AML-193 (cell line): ENCODE measurements at regions not wholly inside any gene's neighbourhood (a gene's known extent, or its start where the extent isn't known, plus 50 kb on each side); places are given as distances from the start of the nearest gene placed in this dataset.
"Not testable (repeated sequence)": the region's sequence is repeated elsewhere in the genome, so short reads cannot be mapped to it uniquely, and the experiment has no call there.

ENCODE experiments used
- DNase-seq, 2 experiments: peaks; one replicate each; lab custom pipeline; 2025; lab: John Stamatoyannopoulos, UW

GRCh38 chr4:66555301-66555700 lies 885.0 kb upstream of the EPHA5 start:
- no peak for DNase-seq

GRCh38 chr4:66554826-66555225 lies 884.5 kb upstream of the EPHA5 start:
- no peak for DNase-seq

- not testable (repeated sequence) for DNase-seq
Measured at GRCh38 chr4:66545301-66545700, 875.0 kb upstream of the EPHA5 start.

- DNase-seq = no peak
Measured at GRCh38 chr4:66544281-66544680, 874.0 kb upstream of the EPHA5 start.

GRCh38 chr4:66539745-66540144 lies 869.5 kb upstream of the EPHA5 start:
- no peak for DNase-seq

GRCh38 chr4:66524781-66525180 lies 854.5 kb upstream of the EPHA5 start:
- no peak for DNase-seq

GRCh38 chr4:66522244-66522643 lies 852.0 kb upstream of the EPHA5 start:
- DNase-seq = no peak

GRCh38 chr4:66516940-66517339 lies 846.7 kb upstream of the EPHA5 start:
- no peak for DNase-seq

GRCh38 chr4:66506985-66507384 lies 836.7 kb upstream of the EPHA5 start:
- no peak for DNase-seq

GRCh38 chr4:66501997-66502396 lies 831.7 kb upstream of the EPHA5 start:
- no peak for DNase-seq

- no peak for DNase-seq
Measured at GRCh38 chr4:66490729-66491128, 820.4 kb upstream of the EPHA5 start.

GRCh38 chr4:66489783-66490452 lies 819.6 kb upstream of the EPHA5 start:
- DNase-seq = no peak

GRCh38 chr4:66489370-66489769 lies 819.1 kb upstream of the EPHA5 start:
- no peak for DNase-seq

GRCh38 chr4:66486068-66486467 lies 815.8 kb upstream of the EPHA5 start:
- no peak for DNase-seq

GRCh38 chr4:66482186-66482585 lies 811.9 kb upstream of the EPHA5 start:
- no peak for DNase-seq

GRCh38 chr4:66475596-66475995 lies 805.3 kb upstream of the EPHA5 start:
- no peak for DNase-seq

GRCh38 chr4:66465111-66465510 lies 794.8 kb upstream of the EPHA5 start:
- DNase-seq = no peak

- not testable (repeated sequence) for DNase-seq
Measured at GRCh38 chr4:66462890-66463289, 792.6 kb upstream of the EPHA5 start.

GRCh38 chr4:66451741-66452140 lies 781.5 kb upstream of the EPHA5 start:
- no peak for DNase-seq

GRCh38 chr4:66443008-66443407 lies 772.7 kb upstream of the EPHA5 start:
- no peak for DNase-seq

- no peak for DNase-seq
Measured at GRCh38 chr4:66439508-66439907, 769.2 kb upstream of the EPHA5 start.

- DNase-seq = no peak
Measured at GRCh38 chr4:66433706-66434105, 763.4 kb upstream of the EPHA5 start.

- no peak for DNase-seq
Measured at GRCh38 chr4:66430856-66431255, 760.6 kb upstream of the EPHA5 start.

GRCh38 chr4:66429276-66429675 lies 759.0 kb upstream of the EPHA5 start:
- no peak for DNase-seq
